Liver (tissue), 7 donors: ENCODE measurements at regions not wholly inside any gene's neighbourhood (a gene's known extent, or its start where the extent isn't known, plus 50 kb on each side); places are given as distances from the start of the nearest gene placed in this dataset.

Experiments used
- DNase-seq: peaks from one replicate; pipeline ENCODE4 v3.0.0-alpha.2; 2017; ENCODE audit warnings: low spot score
- H3K27ac ChIP-seq, 2 donors: one replicate each; pipeline ENCODE4 v1.7.0; 2013; ENCODE audit warnings: inconsistent platforms in 2 of 2, low read length in 2 of 2, control low read depth in 1 of 2, low read depth in 1 of 2, mild to moderate bottlenecking in 1 of 2
- H3K27me3 ChIP-seq, 4 donors: one replicate each; pipeline versions ENCODE4 v1.6.1 to v1.7.0; 2013; ENCODE audit warnings: low read length in 3 of 4, inconsistent platforms in 1 of 4, mild to moderate bottlenecking in 1 of 4, moderate library complexity in 1 of 4; ENCODE audit not compliant: control insufficient read depth in 4 of 4, insufficient read depth in 4 of 4
- H3K36me3 ChIP-seq, 4 donors: one replicate each; pipeline versions ENCODE4 v1.6.1 to v1.7.0; 2013; ENCODE audit warnings: low read length in 3 of 4, mild to moderate bottlenecking in 3 of 4, low read depth in 1 of 4, moderate library complexity in 1 of 4; ENCODE audit not compliant: control insufficient read depth in 4 of 4, insufficient read depth in 3 of 4
- H3K4me1 ChIP-seq, 4 donors: one replicate each; pipeline versions ENCODE4 v1.6.1 to v1.7.0; 2013; ENCODE audit warnings: low read length in 3 of 4, mild to moderate bottlenecking in 3 of 4, moderate library complexity in 1 of 4; ENCODE audit not compliant: control insufficient read depth in 4 of 4, insufficient read depth in 4 of 4
- H3K4me3 ChIP-seq, 3 donors: one replicate each; pipeline versions ENCODE4 v1.6.1 to v1.7.0; 2013; ENCODE audit warnings: low read length in 3 of 3, control low read depth in 1 of 3, low read depth in 1 of 3, mild to moderate bottlenecking in 1 of 3
- H3K9ac ChIP-seq, 2 donors: one replicate each; pipeline ENCODE4 v1.7.0; 2013; ENCODE audit warnings: low read length in 2 of 2, mild to moderate bottlenecking in 2 of 2, moderate library complexity in 2 of 2, control low read depth in 1 of 2, low read depth in 1 of 2
- H3K9me3 ChIP-seq, 4 donors: one replicate each; pipeline versions ENCODE4 v1.6.1 to v1.7.0; 2013; ENCODE audit warnings: low read length in 3 of 4; ENCODE audit not compliant: control insufficient read depth in 4 of 4
- EGR1 ChIP-seq, 2 donors: IDR thresholded peaks; 2 replicates each; pipeline ENCODE4 v1.6.1; 2016 to 2018; ENCODE audit warnings: antibody characterized with exemption in 2 of 2, low read depth in 2 of 2
- FOXA2 ChIP-seq: IDR thresholded peaks from 2 replicates; pipeline ENCODE4 v1.6.1; 2016; ENCODE audit warnings: antibody characterized with exemption
- HNF4G ChIP-seq: IDR thresholded peaks from 2 replicates; pipeline ENCODE4 v1.6.1; 2016; ENCODE audit warnings: antibody characterized with exemption
- RAD21 ChIP-seq, 2 donors: IDR thresholded peaks; 2 replicates each; pipeline ENCODE4 v1.6.1; 2016; ENCODE audit warnings: antibody characterized with exemption in 2 of 2, mild to moderate bottlenecking in 2 of 2
- RXRA ChIP-seq, 2 donors: IDR thresholded peaks; 2 replicates each; pipeline ENCODE4 v1.6.1; 2017 to 2018; ENCODE audit warnings: antibody characterized with exemption in 2 of 2, mild to moderate bottlenecking in 1 of 2
- YY1 ChIP-seq: IDR thresholded peaks from 2 replicates; pipeline ENCODE4 v1.6.1; 2016; ENCODE audit warnings: antibody characterized with exemption, mild to moderate bottlenecking
- WGBS: extraction: QIAGEN DNeasy Blood & Tissue Kit; methylation state at CpG from one replicate; pipeline ENCODE4 v1.1.7; 2013; 5-methylcytosine and 5-hydroxymethylcytosine counted together
- TF ChIP-seq, protein P1 (sequence below): IDR thresholded peaks from 2 replicates; pipeline ENCODE4 v1.6.1; 2016; ENCODE audit warnings: antibody characterized with exemption
- TF ChIP-seq, protein P2 (sequence below): IDR thresholded peaks from 2 replicates; pipeline ENCODE4 v1.6.1; 2016; ENCODE audit warnings: antibody characterized with exemption, mild to moderate bottlenecking
- TF ChIP-seq, protein P3 (sequence below): IDR thresholded peaks from 2 replicates; pipeline ENCODE4 v1.6.1; 2016; ENCODE audit warnings: antibody characterized with exemption
- donor health status: healthy.
- donor health status: healthy.
- donor health status: healthy.
- donor health status: healthy.

DNA sequence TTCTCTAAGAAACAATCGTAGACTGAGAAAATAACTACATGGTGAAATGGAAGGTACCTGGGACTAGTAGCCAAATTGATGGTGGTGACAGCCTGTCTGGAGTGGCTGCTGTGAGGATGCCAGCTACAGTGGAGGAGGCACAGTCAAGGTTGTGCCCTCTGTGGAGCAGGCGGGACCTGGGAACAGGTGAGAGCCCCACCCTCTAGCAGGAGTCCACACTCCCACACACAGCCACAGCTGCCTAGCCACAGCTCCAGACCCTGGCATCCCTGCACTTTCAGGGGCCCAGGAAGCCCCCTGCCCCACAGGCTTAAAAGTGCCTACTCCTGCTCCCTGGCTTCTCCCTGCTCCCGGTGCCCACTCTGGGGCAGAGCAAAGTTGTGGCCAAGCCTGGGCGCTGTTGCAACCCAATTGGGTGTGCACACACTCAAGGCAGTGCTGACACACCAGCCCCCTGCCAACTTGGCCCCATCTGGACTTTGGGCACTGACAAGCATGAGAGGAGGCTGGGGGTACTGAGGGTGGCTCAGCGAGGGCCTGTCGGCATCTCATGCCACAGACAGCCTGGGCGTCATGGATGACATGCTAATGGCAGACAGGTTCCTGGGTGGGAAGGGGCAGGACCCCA, 548.7 kb downstream of the TBC1D32 start (continued):
- TF ChIP-seq EGR1 (IDR thresholded peaks at IDR 0.05; ENCODE audit: low read depth in 2 of 2), result no peak

- H3K36me3 ChIP-seq, result no peaks in the 10 kb centered on the region
- no peak overlapping the region for H3K27ac ChIP-seq
- no peak for DNase-seq
- WGBS, result 72% methylated on average over 4 of the region's 4 CpGs
- TF ChIP-seq FOXA2 (no peak), HNF4G (no peak), RAD21 (IDR thresholded peaks at IDR 0.05) (no peak)
- TF ChIP-seq, protein P1, sequence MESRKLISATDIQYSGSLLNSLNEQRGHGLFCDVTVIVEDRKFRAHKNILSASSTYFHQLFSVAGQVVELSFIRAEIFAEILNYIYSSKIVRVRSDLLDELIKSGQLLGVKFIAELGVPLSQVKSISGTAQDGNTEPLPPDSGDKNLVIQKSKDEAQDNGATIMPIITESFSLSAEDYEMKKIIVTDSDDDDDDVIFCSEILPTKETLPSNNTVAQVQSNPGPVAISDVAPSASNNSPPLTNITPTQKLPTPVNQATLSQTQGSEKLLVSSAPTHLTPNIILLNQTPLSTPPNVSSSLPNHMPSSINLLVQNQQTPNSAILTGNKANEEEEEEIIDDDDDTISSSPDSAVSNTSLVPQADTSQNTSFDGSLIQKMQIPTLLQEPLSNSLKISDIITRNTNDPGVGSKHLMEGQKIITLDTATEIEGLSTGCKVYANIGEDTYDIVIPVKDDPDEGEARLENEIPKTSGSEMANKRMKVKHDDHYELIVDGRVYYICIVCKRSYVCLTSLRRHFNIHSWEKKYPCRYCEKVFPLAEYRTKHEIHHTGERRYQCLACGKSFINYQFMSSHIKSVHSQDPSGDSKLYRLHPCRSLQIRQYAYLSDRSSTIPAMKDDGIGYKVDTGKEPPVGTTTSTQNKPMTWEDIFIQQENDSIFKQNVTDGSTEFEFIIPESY, result no peak
- TF ChIP-seq, protein P2, sequence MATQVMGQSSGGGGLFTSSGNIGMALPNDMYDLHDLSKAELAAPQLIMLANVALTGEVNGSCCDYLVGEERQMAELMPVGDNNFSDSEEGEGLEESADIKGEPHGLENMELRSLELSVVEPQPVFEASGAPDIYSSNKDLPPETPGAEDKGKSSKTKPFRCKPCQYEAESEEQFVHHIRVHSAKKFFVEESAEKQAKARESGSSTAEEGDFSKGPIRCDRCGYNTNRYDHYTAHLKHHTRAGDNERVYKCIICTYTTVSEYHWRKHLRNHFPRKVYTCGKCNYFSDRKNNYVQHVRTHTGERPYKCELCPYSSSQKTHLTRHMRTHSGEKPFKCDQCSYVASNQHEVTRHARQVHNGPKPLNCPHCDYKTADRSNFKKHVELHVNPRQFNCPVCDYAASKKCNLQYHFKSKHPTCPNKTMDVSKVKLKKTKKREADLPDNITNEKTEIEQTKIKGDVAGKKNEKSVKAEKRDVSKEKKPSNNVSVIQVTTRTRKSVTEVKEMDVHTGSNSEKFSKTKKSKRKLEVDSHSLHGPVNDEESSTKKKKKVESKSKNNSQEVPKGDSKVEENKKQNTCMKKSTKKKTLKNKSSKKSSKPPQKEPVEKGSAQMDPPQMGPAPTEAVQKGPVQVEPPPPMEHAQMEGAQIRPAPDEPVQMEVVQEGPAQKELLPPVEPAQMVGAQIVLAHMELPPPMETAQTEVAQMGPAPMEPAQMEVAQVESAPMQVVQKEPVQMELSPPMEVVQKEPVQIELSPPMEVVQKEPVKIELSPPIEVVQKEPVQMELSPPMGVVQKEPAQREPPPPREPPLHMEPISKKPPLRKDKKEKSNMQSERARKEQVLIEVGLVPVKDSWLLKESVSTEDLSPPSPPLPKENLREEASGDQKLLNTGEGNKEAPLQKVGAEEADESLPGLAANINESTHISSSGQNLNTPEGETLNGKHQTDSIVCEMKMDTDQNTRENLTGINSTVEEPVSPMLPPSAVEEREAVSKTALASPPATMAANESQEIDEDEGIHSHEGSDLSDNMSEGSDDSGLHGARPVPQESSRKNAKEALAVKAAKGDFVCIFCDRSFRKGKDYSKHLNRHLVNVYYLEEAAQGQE, result no peak
- no peak overlapping the region for H3K4me3 ChIP-seq
- H3K27me3 ChIP-seq, result no peaks in the 10 kb centered on the region
- H3K4me1 ChIP-seq, result no peaks in the 10 kb centered on the region
- H3K9ac ChIP-seq, result no peak overlapping the region
- H3K9me3 ChIP-seq, result peaks cover 0 to 4% (median 0%) of the 10 kb centered on the region in 4 donors
Measured at GRCh38 chr6:120779441-120779840, 554.8 kb downstream of the TBC1D32 start.

GRCh38 chr6:120775698-120776097, 558.6 kb downstream of the TBC1D32 start:
- no peaks in the 10 kb centered on the region for H3K36me3 ChIP-seq
- TF ChIP-seq, protein P1, result no peak
- TF ChIP-seq, protein P3, sequence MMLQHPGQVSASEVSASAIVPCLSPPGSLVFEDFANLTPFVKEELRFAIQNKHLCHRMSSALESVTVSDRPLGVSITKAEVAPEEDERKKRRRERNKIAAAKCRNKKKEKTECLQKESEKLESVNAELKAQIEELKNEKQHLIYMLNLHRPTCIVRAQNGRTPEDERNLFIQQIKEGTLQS, result no peak
- TF ChIP-seq YY1 (no peak), RXRA (IDR thresholded peaks at IDR 0.05) (no peak)
- WGBS, result 67% methylated on average over 3 of the region's 3 CpGs
- H3K4me3 ChIP-seq, result no peak overlapping the region
- H3K4me1 ChIP-seq, result no peaks in the 10 kb centered on the region
- no peak for DNase-seq
- H3K9me3 ChIP-seq, result peaks cover 0 to 4% (median 0%) of the 10 kb centered on the region in 4 donors
- no peak overlapping the region for H3K9ac ChIP-seq
- no peak overlapping the region for H3K27ac ChIP-seq
- no peaks in the 10 kb centered on the region for H3K27me3 ChIP-seq
